SU-DHL-6 (cell line): ENCODE measurements at regions not wholly inside any gene's neighbourhood (a gene's known extent, or its start where the extent isn't known, plus 50 kb on each side); places are given as distances from the start of the nearest gene placed in this dataset.

ENCODE experiments used
- H2AFZ ChIP-seq: fragments of 200-600 bp; sonication (generic); 2 replicates; pipeline ENCODE4 v1.6.1; 2014; ENCODE audit warnings: low read depth, mild to moderate bottlenecking, moderate library complexity, mixed read lengths, antibody characterized with exemption, low read length; ENCODE audit not compliant: severe bottlenecking
- H3F3A ChIP-seq: fragments of 200-600 bp; shearing (Covaris generic); 2 replicates; pipeline ENCODE4 v1.6.0; 2016; ENCODE audit warnings: antibody characterized with exemption, mild to moderate bottlenecking; ENCODE audit not compliant: insufficient read depth
- H3K27ac ChIP-seq: fragments of 200-600 bp; sonication (generic); 2 replicates; pipeline ENCODE4 v1.5.1; 2016; ENCODE audit warnings: low read depth, mild to moderate bottlenecking, low read length, moderate library complexity, mixed read lengths
- H3K27me3 ChIP-seq: fragments of 200-600 bp; sonication (generic), shearing (Covaris generic); 2 replicates; pipeline ENCODE4 v1.6.0; 2014; ENCODE audit warnings: mild to moderate bottlenecking, low read length
- H3K36me3 ChIP-seq: fragments of 200-600 bp; sonication (generic); 2 replicates; pipeline ENCODE4 v1.6.1; 2014; ENCODE audit warnings: mild to moderate bottlenecking, low read length, mixed read lengths
- H3K4me2 ChIP-seq: fragments of 300-600, 200-600 bp; shearing (Covaris generic), sonication (generic); 2 replicates; pipeline ENCODE4 v1.6.0; 2014; ENCODE audit warnings: low read length, low read depth, mild to moderate bottlenecking; ENCODE audit not compliant: poor library complexity, severe bottlenecking
- H3K4me3 ChIP-seq: fragments of 200-600 bp; sonication (generic); 2 replicates; pipeline ENCODE4 v1.5.1; 2014; ENCODE audit warnings: antibody characterized with exemption, low read length, mild to moderate bottlenecking, mixed read lengths; ENCODE audit not compliant: insufficient read depth, poor library complexity, severe bottlenecking
- H3K79me2 ChIP-seq: fragments of 200-600 bp; sonication (generic); 2 replicates; pipeline ENCODE4 v1.6.1; 2014; ENCODE audit warnings: mild to moderate bottlenecking, low read length, moderate library complexity; ENCODE audit not compliant: insufficient read depth
- H3K9ac ChIP-seq: fragments of 200-600 bp; sonication (generic); 2 replicates; pipeline ENCODE4 v1.7.0; 2014; ENCODE audit warnings: mild to moderate bottlenecking, low read length
- H3K9me2 ChIP-seq: fragments of 200-600 bp; sonication (generic); replicated peaks from 2 replicates; pipeline ENCODE4 v1.6.1; 2014; ENCODE audit warnings: low read length; ENCODE audit not compliant: insufficient read depth
- H3K9me3 ChIP-seq: fragments of 200-600 bp; sonication (generic); 2 replicates; pipeline ENCODE4 v1.6.1; 2014; ENCODE audit warnings: low read length, mixed read lengths; ENCODE audit not compliant: insufficient read depth
- H4K20me1 ChIP-seq: fragments of 200-600 bp; sonication (generic); 2 replicates; pipeline ENCODE4 v1.6.1; 2014; ENCODE audit warnings: low read depth, mild to moderate bottlenecking, antibody characterized with exemption, low read length, moderate library complexity, mixed read lengths
- CTCF ChIP-seq: fragments of 200-600 bp; sonication (generic); IDR thresholded peaks from one replicate; pipeline ENCODE4 v1.5.1; 2017; ENCODE audit warnings: antibody characterized with exemption, mild to moderate bottlenecking, low read length, moderate library complexity; ENCODE audit not compliant: insufficient read depth, poor library complexity, severe bottlenecking
- EZH2phosphoT487 ChIP-seq: fragments of 200-600 bp; sonication (generic), shearing (Covaris generic); conservative IDR thresholded peaks from 2 replicates; pipeline ENCODE4 v1.6.1; 2018; ENCODE audit warnings: mild to moderate bottlenecking, antibody characterized with exemption, low read length, moderate library complexity, mixed read lengths

- H3K4me3 ChIP-seq = no peak overlapping the region
- H3K36me3 ChIP-seq = no peaks in the 10 kb centered on the region
- no peaks in the 10 kb centered on the region for H3K27me3 ChIP-seq
- no peak overlapping the region for H2AFZ ChIP-seq
- no peak overlapping the region for H3K9ac ChIP-seq
- TF ChIP-seq CTCF = no peak
- TF ChIP-seq EZH2phosphoT487 = no peak
- no peaks in the 10 kb centered on the region for H3F3A ChIP-seq
- no peaks in the 10 kb centered on the region for H3K79me2 ChIP-seq
- H3K9me2 ChIP-seq = no peaks in the 10 kb centered on the region; the same call in 1 of the 2 replicates
- H3K4me2 ChIP-seq = no peak overlapping the region
- H4K20me1 ChIP-seq = no peaks in the 10 kb centered on the region
- no peaks in the 10 kb centered on the region for H3K9me3 ChIP-seq
- H3K27ac ChIP-seq = no peak overlapping the region
Observed at GRCh38 chr2:183991968-183992367, 606.4 kb upstream of the ZNF804A start.

GRCh38 chr2:183993052-183993451 lies 605.3 kb upstream of the ZNF804A start:
- TF ChIP-seq EZH2phosphoT487 = no peak
- TF ChIP-seq CTCF = no peak
- H3K27ac ChIP-seq = no peak overlapping the region
- H3K4me3 ChIP-seq = no peak overlapping the region
- H3F3A ChIP-seq = no peaks in the 10 kb centered on the region
- no peaks in the 10 kb centered on the region for H4K20me1 ChIP-seq
- H3K36me3 ChIP-seq = no peaks in the 10 kb centered on the region
- H3K79me2 ChIP-seq = no peaks in the 10 kb centered on the region
- H2AFZ ChIP-seq = no peak overlapping the region
- H3K9me2 ChIP-seq = no peaks in the 10 kb centered on the region; the same call in 1 of the 2 replicates
- no peak overlapping the region for H3K4me2 ChIP-seq
- no peaks in the 10 kb centered on the region for H3K27me3 ChIP-seq
- no peak overlapping the region for H3K9ac ChIP-seq
- no peaks in the 10 kb centered on the region for H3K9me3 ChIP-seq

GRCh38 chr2:183995632-183996031 lies 602.7 kb upstream of the ZNF804A start:
- H3K79me2 ChIP-seq = no peaks in the 10 kb centered on the region
- no peak overlapping the region for H3K27ac ChIP-seq
- H3K4me3 ChIP-seq = no peak overlapping the region
- no peaks in the 10 kb centered on the region for H4K20me1 ChIP-seq
- no peak overlapping the region for H3K4me2 ChIP-seq
- no peaks in the 10 kb centered on the region for H3K27me3 ChIP-seq
- H2AFZ ChIP-seq = no peak overlapping the region
- no peaks in the 10 kb centered on the region for H3F3A ChIP-seq
- H3K36me3 ChIP-seq = no peaks in the 10 kb centered on the region
- no peaks in the 10 kb centered on the region; the same call in 1 of the 2 replicates for H3K9me2 ChIP-seq
- no peak for TF ChIP-seq EZH2phosphoT487
- no peak for TF ChIP-seq CTCF
- H3K9me3 ChIP-seq = no peaks in the 10 kb centered on the region
- no peak overlapping the region for H3K9ac ChIP-seq
